NB4 (cell line): ENCODE measurements at regions not wholly inside any gene's neighbourhood (a gene's known extent, or its start where the extent isn't known, plus 50 kb on each side); places are given as distances from the start of the nearest gene placed in this dataset.

Experiments
- CTCF ChIP-seq: IDR thresholded peaks from one replicate; pipeline ENCODE4 v1.5.1; 2012; ENCODE audit warnings: low read depth, low read length
- MAX ChIP-seq: IDR thresholded peaks from 2 replicates; pipeline ENCODE4 v1.6.1; 2011; ENCODE audit warnings: low read depth, low read length
- POLR2A ChIP-seq: IDR thresholded peaks from 2 replicates; pipeline ENCODE4 v1.6.1; 2011; ENCODE audit warnings: mild to moderate bottlenecking; ENCODE audit not compliant: insufficient read length; ENCODE audit errors: extremely low read depth

- TF ChIP-seq CTCF (no peak), POLR2A (no peak), MAX (no peak)
Observed at GRCh38 chr9:11038366-11038765, 425.6 kb upstream of the PTPRD start.
